OCI-LY7 (cell line): ENCODE measurements at regions not wholly inside any gene's neighbourhood (a gene's known extent, or its start where the extent isn't known, plus 50 kb on each side); places are given as distances from the start of the nearest gene placed in this dataset.

Experiments used
- BruUV-seq: library from RNA; stranded (reverse); fragments of 400-500 nt; replicated peaks from 2 replicates; lab custom pipeline; 2021; lab: Mats Ljungman, UMichigan
- CTCF ChIA-PET: fragments of 300-600 bp; sonication (Branson Sonifier 250); formaldehyde crosslinking; loops from one replicate; lab custom pipeline; 2022; ENCODE audit warnings: antibody characterized with exemption; ENCODE audit not compliant: unreplicated experiment; lab: Charles Lee
- POLR2A ChIA-PET: fragments of 300-600 bp; sonication (Branson Sonifier 250); formaldehyde crosslinking; loops from one replicate; lab custom pipeline; 2022; ENCODE audit warnings: antibody characterized with exemption; lab: Charles Lee
- DNase-seq: peaks from one replicate; pipeline ENCODE4 v3.0.0-alpha.2; 2015; ENCODE audit warnings: low spot score
- H2AFZ ChIP-seq: fragments of 200-600 bp; sonication (generic), shearing (Covaris generic); 2 replicates; pipeline ENCODE4 v1.6.1; 2014; ENCODE audit warnings: mild to moderate bottlenecking, antibody characterized with exemption, low read length, moderate library complexity
- H3K27ac ChIP-seq: fragments of 200-600 bp; sonication (generic); 2 replicates; pipeline ENCODE4 v1.5.1; 2014; ENCODE audit warnings: mixed run types, low read depth, mild to moderate bottlenecking, moderate library complexity, low read length, inconsistent platforms; ENCODE audit not compliant: poor library complexity, severe bottlenecking
- H3K36me3 ChIP-seq: fragments of 200-600 bp; sonication (generic); 2 replicates; pipeline ENCODE4 v1.6.1; 2014; ENCODE audit warnings: mild to moderate bottlenecking, antibody characterized with exemption, low read length, moderate library complexity, mixed read lengths; ENCODE audit not compliant: insufficient read depth
- H3K4me1 ChIP-seq: fragments of 200-600 bp; sonication (generic); 2 replicates; pipeline ENCODE4 v1.5.1; 2014; ENCODE audit warnings: mild to moderate bottlenecking, low read length; ENCODE audit not compliant: insufficient read depth, poor library complexity, severe bottlenecking
- H3K4me2 ChIP-seq: fragments of 200-600 bp; sonication (generic); 2 replicates; pipeline ENCODE4 v1.6.1; 2014; ENCODE audit warnings: mild to moderate bottlenecking, low read length
- H3K4me3 ChIP-seq: fragments of 200-600 bp; sonication (generic); 2 replicates; pipeline ENCODE4 v1.5.1; 2014; ENCODE audit warnings: mild to moderate bottlenecking, low read depth, low read length; ENCODE audit not compliant: poor library complexity, severe bottlenecking
- H3K79me2 ChIP-seq: fragments of 200-600 bp; sonication (generic); 2 replicates; pipeline ENCODE4 v1.6.1; 2016; ENCODE audit warnings: low read depth, mild to moderate bottlenecking, low read length, moderate library complexity, mixed read lengths; ENCODE audit not compliant: insufficient read depth
- H3K9me2 ChIP-seq: fragments of 200-600 bp; sonication (generic); 2 replicates; pipeline ENCODE4 v1.6.1; 2016; ENCODE audit warnings: mild to moderate bottlenecking, low read length, mixed read lengths; ENCODE audit not compliant: insufficient read depth
- H3K9me3 ChIP-seq: fragments of 200-600 bp; sonication (generic); 2 replicates; pipeline ENCODE4 v1.6.1; 2014; ENCODE audit warnings: mild to moderate bottlenecking, mixed run types, low read length, mixed read lengths
- H4K20me1 ChIP-seq: fragments of 200-600 bp; sonication (generic); 2 replicates; pipeline ENCODE4 v1.6.1; 2014; ENCODE audit warnings: mild to moderate bottlenecking, antibody characterized with exemption, low read length, moderate library complexity, mixed read lengths; ENCODE audit not compliant: insufficient read depth
- EZH2phosphoT487 ChIP-seq: fragments of 200-600 bp; sonication (generic); IDR thresholded peaks from 2 replicates; pipeline ENCODE4 v1.6.1; 2018; ENCODE audit warnings: low read depth, borderline replicate concordance, mild to moderate bottlenecking, mixed run types, antibody characterized with exemption, low read length, moderate library complexity, mixed read lengths
- intact Hi-C: fragments of 100-400 bp; cut with micrococcal nuclease; formaldehyde crosslinking; loops from one replicate; pipeline ENCODE4 v1.10.0; 2022; ENCODE audit not compliant: unreplicated experiment
- TF ChIP-seq, protein P1 (sequence below): fragments of 200-600 bp; sonication (generic); conservative IDR thresholded peaks from 2 replicates; pipeline ENCODE4 v1.5.1; 2014; ENCODE audit warnings: mild to moderate bottlenecking, antibody characterized with exemption, low read length, moderate library complexity, mixed read lengths

DNA sequence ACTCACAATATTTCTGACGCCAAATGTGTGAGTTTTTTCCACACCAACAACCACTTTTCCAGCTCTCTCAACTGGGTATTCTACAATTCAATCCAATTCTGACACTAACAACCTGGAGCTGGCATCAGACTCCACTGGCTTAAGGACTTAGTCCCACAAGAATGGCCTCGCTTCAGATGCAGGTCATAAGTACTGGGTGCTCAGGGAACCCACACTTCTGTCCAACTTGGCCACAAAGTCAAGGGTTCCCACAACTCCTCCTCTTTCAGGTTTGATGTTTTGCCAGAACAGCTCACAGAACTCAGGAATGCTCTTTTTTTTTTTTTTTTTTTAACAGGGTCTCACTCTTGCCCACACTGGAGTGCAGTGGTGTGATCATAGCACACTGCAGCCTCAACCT lies 56.1 kb upstream of the TMC5 start:
- TF ChIP-seq, protein P1, sequence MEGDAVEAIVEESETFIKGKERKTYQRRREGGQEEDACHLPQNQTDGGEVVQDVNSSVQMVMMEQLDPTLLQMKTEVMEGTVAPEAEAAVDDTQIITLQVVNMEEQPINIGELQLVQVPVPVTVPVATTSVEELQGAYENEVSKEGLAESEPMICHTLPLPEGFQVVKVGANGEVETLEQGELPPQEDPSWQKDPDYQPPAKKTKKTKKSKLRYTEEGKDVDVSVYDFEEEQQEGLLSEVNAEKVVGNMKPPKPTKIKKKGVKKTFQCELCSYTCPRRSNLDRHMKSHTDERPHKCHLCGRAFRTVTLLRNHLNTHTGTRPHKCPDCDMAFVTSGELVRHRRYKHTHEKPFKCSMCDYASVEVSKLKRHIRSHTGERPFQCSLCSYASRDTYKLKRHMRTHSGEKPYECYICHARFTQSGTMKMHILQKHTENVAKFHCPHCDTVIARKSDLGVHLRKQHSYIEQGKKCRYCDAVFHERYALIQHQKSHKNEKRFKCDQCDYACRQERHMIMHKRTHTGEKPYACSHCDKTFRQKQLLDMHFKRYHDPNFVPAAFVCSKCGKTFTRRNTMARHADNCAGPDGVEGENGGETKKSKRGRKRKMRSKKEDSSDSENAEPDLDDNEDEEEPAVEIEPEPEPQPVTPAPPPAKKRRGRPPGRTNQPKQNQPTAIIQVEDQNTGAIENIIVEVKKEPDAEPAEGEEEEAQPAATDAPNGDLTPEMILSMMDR: no peak
- TF ChIP-seq EZH2phosphoT487: no peak
- H4K20me1 ChIP-seq: no peaks in the 10 kb centered on the region
- H3K4me3 ChIP-seq: no peak overlapping the region
- no TSS peak for BruUV-seq
- no peak overlapping the region for H3K27ac ChIP-seq
- no peaks in the 10 kb centered on the region for H3K79me2 ChIP-seq
- DNase-seq: no peak
- intact Hi-C loops: no loop called here
- H2AFZ ChIP-seq: no peak overlapping the region
- no peak overlapping the region for H3K4me2 ChIP-seq
- no peaks in the 10 kb centered on the region for H3K36me3 ChIP-seq
- H3K9me2 ChIP-seq: no peaks in the 10 kb centered on the region
- CTCF ChIA-PET: no interaction called here
- POLR2A ChIA-PET: interaction anchor here (0.6 to 0.7 kb wide), 2 partner anchors 14 to 43 kb away, joined by 5 to 6 read pairs; no protein-coding TSS in a partner anchor
- no peaks in the 10 kb centered on the region for H3K4me1 ChIP-seq
- H3K9me3 ChIP-seq: no peaks in the 10 kb centered on the region

DNA sequence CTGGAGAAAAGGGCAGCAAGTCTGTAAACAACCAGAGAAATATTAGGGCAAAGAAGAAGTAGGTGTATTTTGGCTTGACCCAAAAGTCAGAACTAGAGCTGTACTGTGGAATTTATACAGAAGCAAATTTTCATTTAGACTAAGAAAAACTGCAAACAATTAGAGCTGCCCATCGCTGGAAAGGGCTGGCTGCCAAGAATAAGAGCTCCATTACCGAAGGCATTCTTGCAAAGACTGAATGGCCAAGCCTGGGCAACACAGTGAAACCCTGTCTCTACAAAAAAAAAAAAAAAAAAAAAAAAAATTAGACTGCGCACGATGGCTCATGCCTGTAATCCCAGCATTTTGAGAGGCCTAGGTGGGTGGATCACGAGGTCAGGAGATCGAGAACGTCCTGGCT lies 53.9 kb upstream of the TMC5 start:
- Histone ChIP-seq H3K27ac (no peak overlapping the region), H3K4me2 (no peak overlapping the region), H3K36me3 (no peaks in the 10 kb centered on the region), H3K4me1 (no peaks in the 10 kb centered on the region), H3K9me3 (no peaks in the 10 kb centered on the region), H3K79me2 (no peaks in the 10 kb centered on the region), H3K4me3 (no peak overlapping the region), H3K9me2 (no peaks in the 10 kb centered on the region), H2AFZ (no peak overlapping the region), H4K20me1 (no peaks in the 10 kb centered on the region)
- intact Hi-C loops: no loop called here
- TF ChIP-seq EZH2phosphoT487: no peak
- TF ChIP-seq, protein P1: no peak
- DNase-seq: no peak
- no TSS peak for BruUV-seq
- POLR2A ChIA-PET: interaction anchor here (0.7 kb wide), 1 partner anchor 26 kb away, joined by 4 read pairs; no protein-coding TSS in a partner anchor
- CTCF ChIA-PET: no interaction called here

DNA sequence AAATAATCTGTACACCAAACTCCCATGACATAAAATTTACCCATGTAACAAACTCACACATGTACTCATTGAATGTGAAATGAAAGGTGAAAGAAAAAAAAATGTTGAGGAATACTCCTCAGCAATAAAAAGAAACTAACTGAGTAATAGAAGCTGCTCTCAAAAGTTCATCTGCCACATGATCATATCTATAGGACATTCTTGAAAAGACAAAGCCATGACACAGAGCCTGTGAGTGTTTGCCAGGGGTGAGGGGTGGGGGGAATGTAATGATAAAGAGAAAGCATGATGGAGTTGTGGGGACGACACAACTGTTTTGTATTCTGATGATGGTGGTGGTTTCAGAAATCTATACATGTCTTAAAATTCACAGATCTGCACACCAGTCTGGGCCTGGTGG lies 52.2 kb upstream of the TMC5 start:
- H3K9me3 ChIP-seq: no peaks in the 10 kb centered on the region
- no peak for DNase-seq
- no peaks in the 10 kb centered on the region for H3K79me2 ChIP-seq
- intact Hi-C loops: no loop called here
- POLR2A ChIA-PET: no interaction called here
- no peak overlapping the region for H3K27ac ChIP-seq
- BruUV-seq: no TSS peak
- CTCF ChIA-PET: no interaction called here
- TF ChIP-seq, protein P1: no peak
- TF ChIP-seq EZH2phosphoT487: no peak
- no peaks in the 10 kb centered on the region for H4K20me1 ChIP-seq
- no peak overlapping the region for H3K4me3 ChIP-seq
- no peaks in the 10 kb centered on the region for H3K36me3 ChIP-seq
- H3K9me2 ChIP-seq: no peaks in the 10 kb centered on the region
- no peak overlapping the region for H3K4me2 ChIP-seq
- no peaks in the 10 kb centered on the region for H3K4me1 ChIP-seq
- no peak overlapping the region for H2AFZ ChIP-seq
